ENCODE measurements at regions not wholly inside any gene's neighbourhood (a gene's known extent, or its start where the extent isn't known, plus 50 kb on each side); places are given as distances from the start of the nearest gene placed in this dataset.

DNA sequence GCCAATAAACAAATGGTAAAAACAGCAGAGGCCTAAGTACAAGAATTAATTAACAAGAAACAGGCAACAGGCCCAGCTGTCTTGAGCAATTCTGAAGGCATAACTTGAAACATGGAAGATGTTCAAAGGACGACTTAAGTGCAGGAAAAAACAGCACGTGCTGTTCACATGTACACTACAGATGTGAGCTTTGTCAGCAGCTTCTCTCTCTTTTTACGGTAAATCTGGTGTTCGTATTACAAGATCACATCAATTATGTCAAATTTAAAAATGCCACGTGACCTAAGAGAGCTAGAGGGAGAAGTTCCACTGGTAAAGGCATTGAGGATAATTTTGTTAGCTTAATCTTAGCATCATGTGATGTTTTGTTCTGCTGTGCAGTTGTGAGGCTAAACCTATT lies 281.1 kb downstream of the PSAT1 start:
- Mint-ChIP-seq H3K27me3 (peaks cover 4% of the 10 kb centered on the region), H3K4me1 (no peaks in the 10 kb centered on the region), H3K27ac (no peak overlapping the region), H3K9me3 (no peaks in the 10 kb centered on the region), H3K4me3 (no peak overlapping the region)
- DNase-seq (no peak), ATAC-seq (no peak)

DNA sequence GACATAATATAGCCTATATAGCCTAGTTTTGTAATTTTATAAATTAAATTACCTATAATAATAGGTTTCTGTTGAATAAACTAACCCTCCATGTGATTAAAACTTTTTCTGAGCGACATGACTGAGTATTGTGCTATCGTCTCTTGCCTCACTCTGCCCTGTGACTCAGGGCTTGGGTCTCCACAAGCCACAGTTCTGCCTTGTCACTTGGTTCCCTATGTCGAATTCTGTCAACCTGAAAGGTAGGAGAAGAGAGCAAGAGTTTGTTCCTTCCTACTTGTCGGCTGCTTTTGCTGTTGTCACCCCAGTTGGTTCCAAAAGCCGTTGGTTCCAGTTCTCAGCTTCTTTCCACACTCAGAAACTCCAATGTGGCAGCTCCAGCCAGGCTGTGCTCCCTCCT lies 285.9 kb downstream of the PSAT1 start:
- Mint-ChIP-seq H3K9me3 (no peaks in the 10 kb centered on the region), H3K27me3 (peaks cover 9% of the 10 kb centered on the region), H3K4me3 (no peak overlapping the region), H3K4me1 (no peaks in the 10 kb centered on the region), H3K27ac (no peak overlapping the region)
- DNase-seq: no peak
- ATAC-seq: no peak

DNA sequence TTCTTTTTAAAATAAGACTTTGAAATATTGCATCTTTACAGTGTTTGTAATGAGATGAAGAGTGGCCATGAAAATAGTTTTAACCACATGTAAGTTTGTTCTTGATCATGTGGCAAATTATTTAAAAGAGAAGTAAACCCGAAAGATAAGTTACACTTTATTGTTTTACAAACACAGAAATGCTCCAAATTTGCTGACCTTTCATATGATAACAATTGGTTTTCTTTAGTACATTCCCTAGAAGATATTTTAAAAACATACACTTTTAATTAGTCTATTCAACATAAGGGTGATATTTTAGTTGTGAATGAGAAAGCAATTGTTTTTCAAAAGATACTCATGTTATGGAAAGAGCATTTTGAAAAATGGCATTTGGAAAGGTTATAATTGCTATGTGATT lies 287.7 kb downstream of the PSAT1 start:
- Mint-ChIP-seq H3K9me3 (peaks cover 0 to 7% of the 10 kb centered on the region in 2 donors), H3K27me3 (peaks cover 9% of the 10 kb centered on the region), H3K27ac (no peak overlapping the region), H3K4me3 (no peak overlapping the region), H3K4me1 (no peaks in the 10 kb centered on the region)
- no peak for ATAC-seq
- DNase-seq: no peak

DNA sequence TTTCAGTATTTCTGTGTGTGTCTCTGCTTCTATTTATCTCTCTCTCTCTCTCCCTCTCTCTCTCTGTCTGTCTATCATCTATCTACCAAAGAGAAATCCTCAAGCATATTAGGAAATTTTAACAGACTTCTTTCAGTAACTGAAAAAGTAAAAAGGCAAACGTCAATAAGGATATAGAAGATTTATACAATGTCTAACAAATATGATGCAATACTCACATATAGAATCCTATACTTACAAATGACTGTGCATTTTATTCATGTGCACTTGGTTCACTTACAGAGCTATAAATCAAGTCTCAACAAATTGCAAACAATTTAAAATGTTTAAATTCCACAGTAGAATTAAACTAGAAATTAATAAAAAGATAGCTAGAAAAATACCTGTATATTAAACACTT lies 289.0 kb downstream of the PSAT1 start:
- DNase-seq (no peak), ATAC-seq (no peak)
- H3K4me1 Mint-ChIP-seq: no peaks in the 10 kb centered on the region
- peaks cover 9% of the 10 kb centered on the region for H3K27me3 Mint-ChIP-seq
- no peak overlapping the region for H3K4me3 Mint-ChIP-seq
- no peak overlapping the region for H3K27ac Mint-ChIP-seq
- H3K9me3 Mint-ChIP-seq: peaks cover 0 to 7% of the 10 kb centered on the region in 2 donors

DNA sequence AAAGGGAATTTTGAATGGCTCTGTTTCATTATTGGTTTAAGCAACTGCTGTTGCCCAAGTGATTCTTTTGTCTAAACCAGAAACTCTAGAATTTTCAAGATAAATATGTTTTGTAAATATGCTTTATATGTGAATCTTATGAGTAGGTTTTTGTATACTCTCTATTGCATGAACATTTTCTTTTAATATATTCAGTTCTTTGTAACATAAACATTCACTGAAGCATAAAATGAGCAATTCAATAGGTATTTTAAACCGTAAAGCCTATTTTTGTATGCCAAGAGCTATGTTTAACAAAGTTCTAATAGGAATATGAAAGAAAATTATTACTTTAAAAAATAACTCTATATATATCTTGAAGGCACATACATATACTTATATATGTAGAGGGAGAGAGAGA lies 293.1 kb downstream of the PSAT1 start:
- Mint-ChIP-seq H3K27me3 (no peaks in the 10 kb centered on the region), H3K4me3 (no peak overlapping the region), H3K4me1 (no peaks in the 10 kb centered on the region), H3K9me3 (peaks cover 0 to 7% of the 10 kb centered on the region in 2 donors), H3K27ac (no peak overlapping the region)
- ATAC-seq: no peak
- DNase-seq: no peak

DNA sequence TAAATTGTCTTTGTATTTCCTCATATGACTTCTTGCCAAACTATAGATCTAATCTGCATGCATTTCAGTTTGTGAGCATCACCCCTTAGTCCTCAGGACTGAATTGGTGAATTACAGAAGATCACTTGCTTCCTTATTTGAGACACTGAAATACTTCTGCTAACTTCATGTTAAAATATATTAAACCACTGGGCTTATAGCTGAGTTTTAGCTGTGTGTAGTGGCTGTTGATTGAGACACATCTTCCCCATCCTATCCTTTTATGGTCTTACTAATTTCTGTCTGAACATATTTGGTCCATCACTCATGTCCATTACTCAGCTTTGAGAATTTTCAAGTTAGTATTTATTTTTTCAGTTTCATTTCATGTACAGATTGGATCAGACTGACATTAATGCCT lies 295.9 kb downstream of the PSAT1 start:
- DNase-seq (no peak), ATAC-seq (no peak)
- H3K27me3 Mint-ChIP-seq: peaks cover 9% of the 10 kb centered on the region
- H3K4me1 Mint-ChIP-seq: no peaks in the 10 kb centered on the region
- H3K9me3 Mint-ChIP-seq: peaks cover 0 to 7% of the 10 kb centered on the region in 2 donors
- no peak overlapping the region for H3K27ac Mint-ChIP-seq
- no peak overlapping the region for H3K4me3 Mint-ChIP-seq

DNA sequence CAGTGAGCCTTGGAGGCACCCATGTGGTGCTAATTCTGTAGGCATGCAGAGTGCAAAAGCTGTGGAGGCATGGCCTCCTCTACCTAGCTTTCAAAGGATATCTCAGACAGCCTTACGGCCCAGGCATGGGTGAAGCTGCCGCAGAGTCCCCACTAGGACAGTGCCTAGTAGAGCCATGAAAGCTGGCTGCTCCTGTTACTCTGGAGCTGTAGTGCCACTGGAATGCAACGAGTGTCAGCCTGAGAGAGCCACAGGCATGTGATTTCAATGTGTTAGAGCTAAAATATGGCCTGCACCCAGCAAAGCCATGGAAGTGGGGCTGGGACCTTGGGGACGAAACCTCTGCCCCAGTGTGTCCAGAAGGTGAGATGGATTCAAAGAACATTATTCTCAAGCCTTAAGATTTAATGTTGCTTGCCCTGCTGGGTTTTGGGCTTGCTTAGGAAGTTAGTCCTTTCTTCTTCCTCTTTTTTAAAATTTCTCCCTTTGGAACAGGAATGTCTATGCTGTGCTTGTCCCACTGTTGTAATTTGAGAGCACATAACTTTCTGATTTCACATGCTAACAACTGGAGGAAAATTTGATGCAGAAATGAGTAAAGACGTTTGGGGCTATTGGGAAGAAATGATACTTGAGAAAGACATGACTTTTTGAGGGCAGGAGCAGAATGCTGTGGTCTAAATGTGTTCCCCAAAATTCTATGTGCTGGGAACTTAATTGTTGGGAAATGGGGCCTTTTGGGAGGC lies 298.4 kb downstream of the PSAT1 start:
- Mint-ChIP-seq H3K27ac (no peak overlapping the region), H3K9me3 (no peaks in the 10 kb centered on the region), H3K4me3 (no peak overlapping the region), H3K27me3 (peaks cover 10% of the 10 kb centered on the region), H3K4me1 (no peaks in the 10 kb centered on the region)
- DNase-seq (no peak), ATAC-seq (no peak)

DNA sequence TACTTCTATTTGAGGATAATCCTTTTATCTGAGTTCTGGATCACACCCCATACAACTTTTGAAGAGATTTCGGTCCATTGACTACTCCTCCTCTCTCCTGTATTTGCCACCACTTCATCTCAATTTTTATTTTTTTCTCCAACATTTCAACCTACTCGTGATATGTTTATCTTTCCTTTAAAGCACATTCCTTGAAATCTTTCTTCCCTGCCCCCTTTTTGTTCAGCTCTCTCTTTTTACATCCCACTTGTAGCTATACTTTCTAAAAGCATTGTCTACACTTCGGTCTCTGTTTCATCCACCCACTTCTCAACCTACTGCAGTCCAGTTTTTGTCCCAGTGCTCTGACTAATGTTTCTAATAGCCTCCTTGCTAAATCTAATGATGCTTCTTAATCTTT lies 299.4 kb downstream of the PSAT1 start:
- H3K4me3 Mint-ChIP-seq: no peak overlapping the region
- no peak overlapping the region for H3K27ac Mint-ChIP-seq
- H3K4me1 Mint-ChIP-seq: no peaks in the 10 kb centered on the region
- DNase-seq (no peak), ATAC-seq (no peak)
- no peaks in the 10 kb centered on the region for H3K9me3 Mint-ChIP-seq
- peaks cover 10% of the 10 kb centered on the region for H3K27me3 Mint-ChIP-seq

DNA sequence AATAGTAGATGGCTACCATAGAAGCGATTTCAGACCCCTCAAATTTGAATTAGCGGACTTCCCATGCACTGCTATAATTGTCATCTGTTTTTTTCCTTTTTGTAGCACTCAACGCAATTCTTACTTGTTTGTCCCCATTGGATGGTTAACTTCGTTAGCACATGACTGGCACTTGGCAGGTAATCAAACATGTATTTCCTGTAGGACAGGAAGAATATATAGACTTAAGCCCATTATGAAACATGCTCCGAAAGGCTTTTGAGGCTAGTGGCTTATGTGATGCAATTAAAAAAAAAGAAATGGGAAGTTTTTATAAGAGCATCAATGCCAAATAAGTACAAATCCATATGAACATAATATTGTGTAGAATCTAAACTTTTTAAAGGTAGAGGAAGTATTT lies 301.2 kb downstream of the PSAT1 start:
- H3K9me3 Mint-ChIP-seq: no peaks in the 10 kb centered on the region
- ATAC-seq (no peak), DNase-seq (no peak)
- peaks cover 10% of the 10 kb centered on the region for H3K27me3 Mint-ChIP-seq
- H3K4me3 Mint-ChIP-seq: no peak overlapping the region
- no peaks in the 10 kb centered on the region for H3K4me1 Mint-ChIP-seq
- no peak overlapping the region for H3K27ac Mint-ChIP-seq

DNA sequence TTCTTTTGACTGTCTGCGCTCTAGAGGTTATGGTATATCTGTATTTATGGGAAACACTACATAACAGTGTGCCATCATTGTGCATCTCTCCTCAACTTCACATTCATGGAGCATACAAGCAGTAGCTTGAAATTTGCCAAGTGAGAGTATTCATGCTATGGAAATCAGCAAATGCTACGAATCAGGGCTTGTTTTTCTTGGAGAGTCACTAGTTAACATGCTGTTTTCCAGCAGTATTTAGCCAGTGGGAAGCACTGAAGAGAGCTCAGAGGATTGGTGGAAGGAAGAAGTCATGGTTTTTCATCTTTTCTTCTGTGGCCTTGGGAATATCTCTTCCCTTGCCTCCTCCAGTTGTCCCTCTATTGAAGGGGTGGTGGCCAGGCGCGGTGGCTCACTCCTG lies 303.0 kb downstream of the PSAT1 start:
- Mint-ChIP-seq H3K27ac (no peak overlapping the region), H3K27me3 (peaks cover 17% of the 10 kb centered on the region), H3K4me1 (no peaks in the 10 kb centered on the region), H3K4me3 (no peak overlapping the region), H3K9me3 (no peaks in the 10 kb centered on the region)
- no peak for ATAC-seq
- DNase-seq: no peak

DNA sequence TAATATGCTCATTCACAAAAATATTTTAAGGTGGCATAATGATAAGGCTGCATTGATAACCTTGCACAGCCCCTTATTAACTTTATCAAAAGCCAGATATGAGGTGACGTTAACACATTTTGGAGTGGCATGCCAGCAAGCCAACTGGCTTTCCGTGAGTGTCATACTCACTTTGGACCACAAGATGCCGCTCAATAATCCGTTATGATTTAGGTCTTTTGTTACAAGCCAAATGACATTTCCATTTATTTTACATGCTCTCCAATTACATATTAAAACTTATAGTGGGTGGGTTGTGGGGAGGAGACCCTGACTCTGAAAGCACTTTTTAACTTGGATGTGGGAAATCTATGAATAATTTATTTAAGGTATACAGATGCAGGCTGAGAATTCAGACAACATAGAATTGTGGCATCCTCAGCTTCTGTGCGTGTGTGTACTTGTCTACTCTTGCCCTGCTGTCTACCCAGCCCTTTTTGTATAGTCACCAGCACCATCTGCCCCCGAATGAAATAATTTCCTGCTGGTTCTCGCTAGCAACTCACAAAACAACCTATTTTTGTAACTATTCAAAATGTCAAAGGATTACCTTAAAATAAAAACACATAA lies 305.1 kb downstream of the PSAT1 start:
- ATAC-seq: no peak
- Mint-ChIP-seq H3K4me1 (no peaks in the 10 kb centered on the region), H3K4me3 (no peak overlapping the region), H3K9me3 (no peaks in the 10 kb centered on the region), H3K27ac (no peak overlapping the region), H3K27me3 (peaks cover 17% of the 10 kb centered on the region)
- DNase-seq: no peak

DNA sequence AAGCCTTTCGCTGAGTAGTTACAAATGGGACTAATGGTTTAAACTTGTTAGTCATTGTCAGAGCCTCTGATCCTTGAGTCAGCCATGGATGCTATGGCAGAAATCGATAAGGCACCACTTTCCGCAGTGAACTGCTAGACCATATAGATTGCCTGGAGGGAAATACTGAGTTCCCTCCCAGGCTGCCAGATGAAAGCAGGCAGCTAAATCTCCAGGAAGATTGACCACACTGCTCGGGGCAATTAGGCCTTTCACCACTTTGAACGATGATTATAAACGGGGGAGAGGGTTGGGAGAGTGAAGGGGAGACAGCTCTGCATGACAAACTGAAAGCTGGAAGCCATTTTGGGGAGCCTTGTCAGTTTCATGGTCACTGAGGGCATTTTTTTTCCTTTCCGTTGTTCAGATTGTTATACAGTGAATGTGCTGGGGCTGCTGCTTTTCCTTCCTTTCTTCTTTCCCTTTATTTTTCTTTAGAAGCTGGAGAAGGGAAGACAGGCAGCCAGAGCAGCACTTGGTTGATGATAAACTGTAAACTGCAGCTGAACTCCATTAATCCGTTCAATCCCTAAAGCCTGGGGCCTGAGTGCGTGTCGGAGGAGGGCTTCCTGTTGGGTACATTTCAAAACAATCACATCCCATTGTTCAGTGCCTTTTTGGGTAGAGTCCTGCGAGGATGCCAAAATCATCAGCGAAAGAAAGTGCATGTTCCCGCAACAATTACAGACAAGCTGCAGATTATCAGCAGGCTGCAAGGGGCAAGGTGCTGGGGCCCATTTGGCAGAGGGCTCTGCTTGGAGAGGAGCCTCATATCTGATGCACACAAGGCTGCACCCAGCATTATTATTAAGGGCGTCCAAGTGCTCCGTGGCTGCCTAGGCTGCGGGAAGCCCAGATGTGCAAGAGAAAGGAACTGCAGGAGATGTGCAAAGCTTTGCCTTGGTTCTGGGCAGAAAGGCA lies 308.4 kb downstream of the PSAT1 start:
- H3K9me3 Mint-ChIP-seq: no peaks in the 10 kb centered on the region
- ATAC-seq (no peak), DNase-seq (no peak)
- no peaks in the 10 kb centered on the region for H3K4me1 Mint-ChIP-seq
- no peak overlapping the region for H3K4me3 Mint-ChIP-seq
- peaks cover 8% of the 10 kb centered on the region for H3K27me3 Mint-ChIP-seq
- no peak overlapping the region for H3K27ac Mint-ChIP-seq

DNA sequence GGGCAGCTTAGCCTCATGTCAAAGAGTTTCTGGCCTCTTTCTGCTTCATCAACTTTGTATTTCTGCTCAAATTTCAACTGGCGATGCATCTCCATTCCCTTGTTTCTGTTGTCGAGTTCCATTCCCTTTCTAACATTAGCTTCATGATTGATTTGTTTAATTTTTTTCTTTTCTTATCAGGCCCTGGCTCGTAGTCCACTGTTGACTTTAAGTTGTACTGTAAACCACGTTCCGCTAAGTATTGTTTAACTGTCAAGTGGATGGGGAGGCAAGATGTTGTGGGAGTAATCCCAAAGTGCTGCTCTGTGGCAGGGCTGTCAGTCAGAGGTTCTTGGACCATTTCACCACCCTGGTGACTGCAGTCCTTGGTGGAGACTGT lies 309.1 kb downstream of the PSAT1 start:
- no peaks in the 10 kb centered on the region for H3K4me1 Mint-ChIP-seq
- H3K9me3 Mint-ChIP-seq: no peaks in the 10 kb centered on the region
- H3K4me3 Mint-ChIP-seq: no peak overlapping the region
- no peak overlapping the region for H3K27ac Mint-ChIP-seq
- ATAC-seq: no peak
- DNase-seq: no peak
- H3K27me3 Mint-ChIP-seq: peaks cover 8% of the 10 kb centered on the region

DNA sequence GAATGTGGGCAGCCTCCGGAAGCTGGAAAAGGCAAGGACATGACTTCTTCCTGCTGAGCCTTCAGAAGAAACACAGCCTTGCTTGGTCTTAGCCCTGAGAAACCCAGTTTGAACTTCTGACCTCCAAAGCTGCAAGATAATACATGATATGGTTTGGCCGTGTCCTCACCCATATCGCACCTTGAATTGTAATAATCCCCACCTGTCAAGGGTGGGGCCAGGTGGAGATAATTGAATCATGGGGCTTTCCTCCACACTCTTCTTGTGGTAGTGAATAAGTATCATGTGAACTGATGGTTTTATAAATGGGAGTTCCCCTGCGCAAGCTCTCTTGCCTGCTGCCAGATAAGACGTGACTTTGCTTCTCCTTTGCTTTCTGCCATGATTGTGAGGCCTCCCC lies 310.9 kb downstream of the PSAT1 start:
- no peaks in the 10 kb centered on the region for H3K9me3 Mint-ChIP-seq
- H3K4me1 Mint-ChIP-seq: no peaks in the 10 kb centered on the region
- no peak overlapping the region for H3K27ac Mint-ChIP-seq
- H3K4me3 Mint-ChIP-seq: no peak overlapping the region
- ATAC-seq: no peak
- H3K27me3 Mint-ChIP-seq: peaks cover 8% of the 10 kb centered on the region
- DNase-seq: no peak

DNA sequence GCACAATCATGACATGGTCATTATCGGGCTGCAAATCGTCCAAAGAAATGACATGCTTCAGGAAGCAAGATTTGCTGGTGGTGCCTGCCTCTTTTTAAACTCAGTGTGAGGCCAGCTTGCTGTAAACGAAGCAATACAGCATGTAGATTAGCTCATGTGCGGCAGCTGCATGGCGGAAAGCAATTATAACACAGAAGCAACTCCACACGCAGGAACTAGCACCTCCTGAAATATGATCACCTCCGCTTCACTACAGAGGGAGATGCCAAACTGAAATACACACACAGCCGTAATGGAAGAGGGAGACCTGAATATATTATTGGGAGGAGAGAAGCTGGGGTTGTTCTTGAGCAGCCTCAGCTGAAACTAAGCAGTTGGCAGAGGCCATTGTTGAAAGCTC lies 312.5 kb downstream of the PSAT1 start:
- peaks cover 6% of the 10 kb centered on the region for H3K27me3 Mint-ChIP-seq
- no peak overlapping the region for H3K27ac Mint-ChIP-seq
- no peak overlapping the region for H3K4me3 Mint-ChIP-seq
- no peaks in the 10 kb centered on the region for H3K9me3 Mint-ChIP-seq
- no peak for DNase-seq
- H3K4me1 Mint-ChIP-seq: no peaks in the 10 kb centered on the region
- no peak for ATAC-seq

DNA sequence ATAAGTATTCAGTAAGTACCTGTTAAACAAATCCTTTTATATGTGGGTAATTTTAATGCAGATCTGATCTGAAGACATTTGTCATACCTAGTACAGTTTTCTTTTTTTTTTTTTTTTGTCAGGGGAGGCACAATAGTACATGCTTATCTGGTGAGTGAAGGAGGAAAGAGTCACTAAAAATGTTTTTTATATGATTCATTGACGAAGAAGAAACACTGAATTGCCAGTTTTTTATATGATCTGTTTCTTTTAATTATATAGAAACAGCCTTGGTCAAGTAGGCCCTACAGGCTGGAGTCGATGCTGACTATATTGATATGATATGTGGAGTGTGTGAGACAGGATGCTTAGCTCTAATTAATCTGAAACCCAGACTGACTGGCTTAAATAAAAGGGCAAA lies 315.2 kb downstream of the PSAT1 start:
- H3K27ac Mint-ChIP-seq: no peak overlapping the region
- H3K4me3 Mint-ChIP-seq: no peak overlapping the region
- H3K27me3 Mint-ChIP-seq: no peaks in the 10 kb centered on the region
- no peaks in the 10 kb centered on the region for H3K9me3 Mint-ChIP-seq
- no peak for ATAC-seq
- H3K4me1 Mint-ChIP-seq: no peaks in the 10 kb centered on the region
- DNase-seq: no peak

Data from stimulated activated naive CD8-positive, alpha-beta T cell treated with anti-CD3 and anti-CD28 coated beads, Interleukin-15, amount 100 ng/mL, for 72 hours (primary cell).